SHP77 (cell line): ENCODE measurements at regions not wholly inside any gene's neighbourhood (a gene's known extent, or its start where the extent isn't known, plus 50 kb on each side); places are given as distances from the start of the nearest gene placed in this dataset.

Experiments
- DNase-seq, 2 experiments: peaks; one replicate each; lab custom pipeline; 2025; lab: John Stamatoyannopoulos, UW

GRCh38 chr1:208541225-208541855 lies 297.2 kb upstream of the PLXNA2 start:
- no peak for DNase-seq

GRCh38 chr1:208542309-208542708 lies 298.1 kb upstream of the PLXNA2 start:
- no peak for DNase-seq

- no peak for DNase-seq
Observed at GRCh38 chr1:208544053-208544452, 299.9 kb upstream of the PLXNA2 start.

- no peak for DNase-seq
Observed at GRCh38 chr1:208544794-208545193, 300.6 kb upstream of the PLXNA2 start.

DNA sequence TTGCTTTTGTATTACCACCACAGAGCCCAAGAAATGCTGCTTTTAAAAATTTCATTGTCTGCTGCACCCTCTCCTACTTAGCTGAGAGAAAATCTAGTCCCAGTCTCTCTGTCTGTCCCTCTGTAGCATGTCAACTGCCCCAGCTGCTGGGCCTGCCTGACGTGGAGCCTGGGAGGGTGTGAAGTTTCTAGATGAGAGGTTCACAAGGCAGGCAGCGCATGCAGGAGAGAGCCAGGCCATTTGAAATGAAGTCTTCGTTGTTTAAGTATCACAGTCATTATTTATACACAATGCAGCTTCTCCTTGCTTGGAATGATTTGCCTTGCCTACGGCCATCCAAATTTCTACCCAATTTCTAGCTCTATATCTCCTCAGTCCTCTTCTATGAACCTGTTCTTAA lies 306.8 kb upstream of the PLXNA2 start:
- DNase-seq: no peak

- DNase-seq: no peak
Observed at GRCh38 chr1:208551633-208552320, 307.6 kb upstream of the PLXNA2 start.

GRCh38 chr1:208552928-208553327 lies 308.7 kb upstream of the PLXNA2 start:
- no peak for DNase-seq

DNA sequence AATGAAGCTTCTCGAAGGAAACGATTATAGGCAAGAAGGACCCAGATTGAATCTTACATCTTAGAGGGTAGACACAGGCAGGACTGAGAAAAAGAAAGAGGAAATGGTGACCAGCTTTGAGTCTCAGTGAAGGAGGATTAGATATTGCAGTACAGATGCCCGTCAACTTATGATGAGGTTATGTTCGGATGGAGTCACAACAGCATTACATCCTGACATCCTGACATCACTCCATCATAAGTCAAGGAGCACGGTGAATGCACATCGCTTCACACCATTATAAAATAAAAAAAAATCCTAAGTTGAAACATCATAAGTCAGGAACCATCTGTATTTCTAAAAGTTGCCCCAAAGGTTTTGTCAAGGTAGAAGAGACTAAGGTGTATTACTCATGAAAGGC lies 312.3 kb upstream of the PLXNA2 start:
- DNase-seq: no peak

DNA sequence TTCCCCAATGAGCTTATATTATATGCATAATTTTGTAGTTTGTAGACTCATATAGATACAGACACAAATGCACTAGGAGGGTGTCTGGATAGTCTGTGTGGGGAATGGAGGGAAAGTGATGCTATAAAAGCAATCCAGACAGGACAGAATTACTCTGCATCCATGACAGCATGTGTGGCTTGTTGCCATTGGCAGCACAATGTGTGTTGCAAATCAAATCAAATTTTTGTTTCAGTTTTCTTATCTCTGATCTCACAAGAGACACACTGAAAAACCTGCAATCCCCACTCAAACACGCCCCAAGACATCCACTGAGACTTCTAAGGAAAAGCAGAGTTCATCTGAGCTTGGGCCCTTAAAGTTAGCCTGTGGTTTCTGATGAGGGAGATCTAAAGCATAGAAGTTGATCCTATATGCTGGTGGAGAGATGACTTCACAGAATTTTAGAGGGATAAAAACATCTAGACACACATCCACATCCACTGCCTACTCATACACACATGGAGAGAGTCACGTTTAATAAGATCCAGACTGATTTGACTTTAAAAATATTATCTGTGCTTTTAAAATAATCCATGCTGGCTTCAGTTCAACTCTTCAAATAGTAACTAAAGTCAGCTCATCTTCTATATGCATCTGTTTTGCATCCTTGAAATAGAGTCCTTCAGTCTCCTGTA lies 313.0 kb upstream of the PLXNA2 start:
- no peak for DNase-seq

DNA sequence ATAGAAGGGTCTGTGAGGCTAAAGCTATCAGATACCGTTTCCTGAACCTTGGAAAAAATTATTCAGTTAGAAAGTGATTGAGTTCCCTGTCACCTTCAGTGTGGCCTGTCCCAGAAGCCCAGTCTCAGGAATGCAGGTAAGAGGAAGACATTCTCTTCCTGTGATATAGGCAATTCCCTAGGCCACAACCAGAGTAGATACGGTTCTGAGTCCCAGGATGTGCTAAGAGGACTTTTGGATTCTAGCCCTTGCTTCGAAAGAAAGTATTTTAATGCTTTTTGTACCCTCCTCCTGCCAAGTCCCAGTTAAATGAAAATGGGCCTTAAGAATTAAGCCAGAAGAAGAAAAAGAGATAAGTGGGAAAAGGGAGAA lies 313.5 kb upstream of the PLXNA2 start:
- no peak for DNase-seq

DNA sequence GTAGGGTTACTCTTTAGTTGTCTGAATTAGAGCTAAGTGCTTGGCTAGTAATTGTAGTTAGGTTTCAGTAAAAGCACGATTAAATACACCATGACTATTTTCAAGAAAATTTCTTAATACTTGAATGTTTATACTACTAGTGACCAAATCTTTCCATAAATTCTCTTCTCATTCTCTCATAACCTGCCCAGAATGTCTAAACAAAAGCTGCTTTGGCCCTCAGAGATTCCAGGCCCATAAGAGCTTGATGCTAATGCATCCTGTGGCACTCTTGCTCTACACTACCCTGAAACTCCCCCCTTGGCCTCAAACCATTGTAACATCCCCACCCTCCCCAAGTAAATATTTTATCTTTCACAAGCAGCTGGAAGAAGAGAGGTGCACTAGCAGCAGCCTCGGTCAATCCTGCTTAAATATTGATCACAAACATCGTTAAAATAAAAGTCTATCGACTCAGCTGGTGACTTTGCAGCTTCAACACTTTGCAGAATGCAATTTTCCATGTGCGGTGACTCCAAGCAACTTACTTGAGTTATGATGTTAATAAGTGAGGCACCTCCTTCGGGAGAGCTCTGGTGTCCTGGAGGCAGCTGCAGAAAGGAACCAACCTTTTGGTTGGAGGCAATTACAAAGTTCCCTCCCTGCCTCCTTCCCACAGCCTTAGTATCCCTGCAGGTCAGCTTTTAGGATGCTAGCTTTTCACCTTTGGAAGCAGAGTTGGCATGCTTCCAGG lies 315.6 kb upstream of the PLXNA2 start:
- no peak for DNase-seq

DNA sequence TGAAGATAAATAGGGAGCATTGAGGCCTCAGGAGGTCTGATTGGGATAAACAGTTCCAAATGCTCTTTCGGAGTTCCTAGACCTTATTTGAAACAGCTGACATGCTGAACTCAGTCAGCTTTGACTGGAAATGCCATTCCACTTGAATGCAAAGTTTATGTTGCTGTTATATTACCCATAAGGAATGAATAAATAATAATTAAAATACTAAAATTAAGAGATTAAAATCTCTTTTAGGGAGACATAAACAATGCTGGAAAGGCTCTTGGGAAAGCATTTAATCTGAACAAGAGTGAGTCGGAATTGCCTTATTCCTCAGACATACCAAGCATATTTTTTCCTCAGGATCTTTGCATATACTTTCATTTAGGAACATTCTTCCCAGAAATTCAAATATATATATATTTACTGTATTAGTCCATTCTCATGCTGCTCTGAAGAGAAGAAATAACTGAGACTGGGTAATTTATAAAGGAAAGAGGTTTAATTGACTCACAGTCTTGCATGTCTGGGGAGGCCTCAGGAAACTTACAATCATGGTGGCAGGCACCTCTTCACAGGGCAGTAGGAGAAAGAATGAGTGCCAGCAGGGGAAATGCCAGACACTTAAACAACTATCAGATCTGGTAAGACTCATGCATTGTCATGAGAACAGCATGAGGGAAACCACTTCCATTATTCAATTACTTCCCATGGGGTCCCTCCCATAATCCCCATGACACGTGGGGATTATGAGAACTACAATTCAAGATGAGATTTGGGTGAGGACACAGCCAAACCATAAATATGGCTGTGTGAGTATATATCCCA lies 318.2 kb upstream of the PLXNA2 start:
- DNase-seq: no peak

DNA sequence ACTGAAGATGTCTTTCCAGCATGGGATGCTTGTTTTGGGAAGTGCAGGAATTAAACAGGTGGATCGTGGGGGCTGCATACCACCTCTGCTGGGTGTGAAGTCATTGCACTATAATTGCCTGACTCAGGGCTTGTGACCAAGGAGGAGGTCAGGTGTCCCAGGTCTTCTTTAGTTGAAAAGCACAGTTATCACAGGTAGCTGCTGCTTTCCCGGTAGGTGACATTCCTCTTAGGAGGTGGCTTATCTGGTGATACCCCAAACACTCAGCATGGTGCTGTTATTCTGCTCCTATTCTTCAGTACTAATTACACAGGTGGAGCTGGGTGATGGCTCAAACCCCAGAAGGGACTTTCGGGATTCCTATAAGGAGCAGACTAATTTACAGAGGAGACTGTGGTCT lies 320.3 kb upstream of the PLXNA2 start:
- DNase-seq: no peak

- DNase-seq: no peak
Observed at GRCh38 chr1:208565756-208566440, 321.7 kb upstream of the PLXNA2 start.

- no peak for DNase-seq
Observed at GRCh38 chr1:208569181-208569580, 325.0 kb upstream of the PLXNA2 start.

DNA sequence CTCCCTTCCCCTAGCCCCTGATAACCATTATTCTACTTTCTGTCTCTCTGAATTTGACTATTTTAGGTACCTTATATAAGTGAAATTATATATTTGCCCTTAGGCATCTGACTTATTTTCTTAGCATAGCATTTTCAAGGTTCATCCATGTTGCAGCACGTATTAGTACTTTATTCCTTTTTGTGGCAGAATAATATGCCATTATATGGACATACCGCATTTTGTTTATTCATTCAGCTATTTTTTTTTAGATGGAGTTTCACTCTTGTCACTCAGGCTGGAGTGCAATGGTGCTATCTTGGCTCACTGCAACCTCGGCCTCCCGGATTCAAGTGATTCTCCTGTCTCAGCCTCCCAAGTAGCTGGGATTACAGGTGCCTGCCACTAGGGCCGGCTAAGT lies 326.2 kb upstream of the PLXNA2 start:
- no peak for DNase-seq

GRCh38 chr1:208576425-208576824 lies 332.2 kb upstream of the PLXNA2 start:
- no peak for DNase-seq

DNA sequence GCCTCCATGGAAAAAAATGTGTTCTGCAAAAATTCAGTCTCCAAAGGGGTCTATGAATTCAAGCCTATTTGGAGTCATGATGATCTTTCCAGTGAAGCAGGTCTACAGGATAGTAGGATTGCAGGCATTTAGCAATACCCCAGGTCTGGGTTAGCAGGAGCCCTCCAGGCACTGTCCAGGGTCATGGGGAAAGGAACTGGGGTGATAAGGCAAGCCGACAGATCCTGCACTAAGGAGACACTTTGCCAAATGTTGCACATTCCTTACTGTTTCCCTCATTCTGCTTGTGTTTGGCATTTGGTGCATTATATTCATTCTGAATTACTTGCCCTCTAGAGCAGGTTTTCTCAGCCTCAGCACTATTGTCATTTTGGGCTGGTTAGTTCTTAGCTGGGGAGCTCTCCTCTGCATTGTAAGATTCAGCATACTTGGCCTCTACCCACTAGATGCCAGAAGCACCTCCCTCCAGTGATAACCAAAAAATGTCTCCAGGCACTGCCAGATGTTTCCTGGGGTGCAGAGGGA lies 333.3 kb upstream of the PLXNA2 start:
- no peak for DNase-seq

DNA sequence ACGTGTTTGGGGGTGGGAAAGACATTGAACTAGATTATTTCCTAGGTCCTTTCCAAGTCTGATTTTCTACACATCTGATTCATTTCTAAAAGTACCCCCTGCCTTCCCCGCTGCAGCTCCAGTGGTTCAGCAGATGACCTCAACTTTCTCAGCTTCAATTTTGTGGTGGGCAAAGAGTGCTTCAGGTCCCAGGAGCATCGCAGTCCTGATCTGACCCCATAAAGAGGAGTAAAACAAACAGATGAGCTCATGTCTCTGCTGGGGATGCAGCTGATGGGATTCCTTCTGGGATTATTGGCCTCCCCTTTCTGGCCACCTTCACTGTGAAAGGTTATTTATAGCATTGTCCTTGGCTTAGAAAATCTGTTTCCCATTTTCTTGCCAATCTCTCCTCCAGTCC lies 337.0 kb upstream of the PLXNA2 start:
- DNase-seq: no peak

DNA sequence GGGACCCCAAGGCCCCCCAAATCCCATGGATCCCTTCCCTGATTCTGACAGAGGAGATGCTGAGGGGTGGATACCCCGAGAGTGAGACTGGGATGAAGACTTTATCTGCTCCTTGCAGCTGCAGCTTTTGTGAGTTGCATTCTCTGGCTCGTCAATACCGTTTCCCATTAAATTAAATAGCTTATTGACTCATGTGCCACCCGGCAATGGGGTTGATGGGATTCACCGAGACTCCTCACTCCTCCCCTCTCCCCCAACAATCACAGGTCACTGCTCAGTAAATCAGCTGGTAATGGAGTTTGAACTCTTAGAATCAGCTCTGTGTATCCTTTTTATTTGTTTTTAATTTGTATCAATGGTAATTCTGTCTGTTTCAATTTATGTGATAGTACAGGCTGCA lies 337.5 kb upstream of the PLXNA2 start:
- DNase-seq: no peak

- DNase-seq: no peak
Observed at GRCh38 chr1:208584167-208584755, 340.1 kb upstream of the PLXNA2 start.
